ENCODE measurements at regions not wholly inside any gene's neighbourhood (a gene's known extent, or its start where the extent isn't known, plus 50 kb on each side); places are given as distances from the start of the nearest gene placed in this dataset.

GRCh38 chr15:26325495-26325894 is 447.4 kb downstream of the GABRB3 start:
- TF ChIP-seq POLR2AphosphoS5 (IDR thresholded peaks at IDR 0.05): no peak
- TF ChIP-seq CTCF (IDR thresholded peaks at IDR 0.05 in 8 of 11, conservative IDR thresholded peaks at IDR 0.05 in 3 of 11): no peak
- TF ChIP-seq POLR2A (IDR thresholded peaks at IDR 0.05): no peak
